GM19193 (cell line): ENCODE measurements at regions not wholly inside any gene's neighbourhood (a gene's known extent, or its start where the extent isn't known, plus 50 kb on each side); places are given as distances from the start of the nearest gene placed in this dataset.
A peak's percentile ranks its signal among the peaks of the same experiment; 100 is the strongest.

Experiments
- POLR2A ChIP-seq: IDR thresholded peaks from 4 replicates; pipeline ENCODE4 v1.6.1; 2011; ENCODE audit not compliant: insufficient read depth, insufficient read length; ENCODE audit errors: extremely low read depth

GRCh38 chr14:105760691-105761344, 234.4 kb downstream of the TMEM121 start:
- no peak for TF ChIP-seq POLR2A

GRCh38 chr14:105761842-105762241, 235.5 kb downstream of the TMEM121 start:
- no peak for TF ChIP-seq POLR2A

- TF ChIP-seq POLR2A, result no peak
These were observed 239.7 kb downstream of the TMEM121 start for GRCh38 chr14:105765893-105766614.

GRCh38 chr14:105767315-105767714, 240.9 kb downstream of the TMEM121 start:
- TF ChIP-seq POLR2A, result peak; percentile 21

GRCh38 chr14:105769061-105769730, 242.8 kb downstream of the TMEM121 start:
- TF ChIP-seq POLR2A, result peak; percentile 20

GRCh38 chr14:105770619-105771216, 244.3 kb downstream of the TMEM121 start:
- TF ChIP-seq POLR2A, result peak; percentile 13

- peak; percentile 8 for TF ChIP-seq POLR2A
These were observed 245.2 kb downstream of the TMEM121 start for GRCh38 chr14:105771261-105772226.

GRCh38 chr14:105773584-105773983, 247.2 kb downstream of the TMEM121 start:
- no peak for TF ChIP-seq POLR2A

- no peak for TF ChIP-seq POLR2A
These were observed 247.6 kb downstream of the TMEM121 start for GRCh38 chr14:105774001-105774400.

GRCh38 chr14:105776924-105777323, 250.5 kb downstream of the TMEM121 start:
- TF ChIP-seq POLR2A, result no peak

GRCh38 chr14:105783707-105784106, 257.3 kb downstream of the TMEM121 start:
- no peak for TF ChIP-seq POLR2A

- no peak for TF ChIP-seq POLR2A
These were observed 267.5 kb downstream of the TMEM121 start for GRCh38 chr14:105793836-105794235.

- no peak for TF ChIP-seq POLR2A
These were observed 271.2 kb downstream of the TMEM121 start for GRCh38 chr14:105797546-105797945.

GRCh38 chr14:105805701-105806100, 279.3 kb downstream of the TMEM121 start:
- TF ChIP-seq POLR2A, result no peak
